HG03342 (cell line): ENCODE measurements at regions not wholly inside any gene's neighbourhood (a gene's known extent, or its start where the extent isn't known, plus 50 kb on each side); places are given as distances from the start of the nearest gene placed in this dataset.

Experiments used
- ATAC-seq: cut with Tn5 transposase; IDR thresholded peaks from one replicate; pipeline ENCODE4 v1.9.1; 2021; ENCODE audit warnings: mild to moderate bottlenecking, moderate library complexity; ENCODE audit not compliant: unreplicated experiment

GRCh38 chr9:91066042-91066415 lies 264.4 kb downstream of the SYK start:
- ATAC-seq: no peak

- no peak for ATAC-seq
Observed at GRCh38 chr9:91066856-91067255, 265.2 kb downstream of the SYK start.

GRCh38 chr9:91067306-91067860 lies 265.8 kb downstream of the SYK start:
- no peak for ATAC-seq

GRCh38 chr9:91071184-91071990 lies 269.8 kb downstream of the SYK start:
- ATAC-seq: no peak

GRCh38 chr9:91073049-91073810 lies 271.6 kb downstream of the SYK start:
- ATAC-seq: no peak

- ATAC-seq: no peak
Observed at GRCh38 chr9:91073811-91074771, 272.5 kb downstream of the SYK start.

- no peak for ATAC-seq
Observed at GRCh38 chr9:91074866-91075265, 273.2 kb downstream of the SYK start.

- no peak for ATAC-seq
Observed at GRCh38 chr9:91075279-91075678, 273.7 kb downstream of the SYK start.

GRCh38 chr9:91077624-91078368 lies 276.2 kb downstream of the SYK start:
- no peak for ATAC-seq

GRCh38 chr9:91078369-91078695 lies 276.7 kb downstream of the SYK start:
- no peak for ATAC-seq

- no peak for ATAC-seq
Observed at GRCh38 chr9:91082731-91083130, 279.0 kb downstream of the AUH start.

GRCh38 chr9:91084896-91085516 lies 276.7 kb downstream of the AUH start:
- ATAC-seq: no peak

GRCh38 chr9:91085517-91086291 lies 276.0 kb downstream of the AUH start:
- ATAC-seq: no peak

GRCh38 chr9:91086657-91087461 lies 274.9 kb downstream of the AUH start:
- no peak for ATAC-seq

GRCh38 chr9:91087462-91087759 lies 274.3 kb downstream of the AUH start:
- no peak for ATAC-seq

GRCh38 chr9:91089405-91090129 lies 272.2 kb downstream of the AUH start:
- no peak for ATAC-seq

GRCh38 chr9:91090130-91090410 lies 271.6 kb downstream of the AUH start:
- no peak for ATAC-seq

- ATAC-seq: no peak
Observed at GRCh38 chr9:91092214-91092613, 269.5 kb downstream of the AUH start.
